SKM-1 treated with dmso at 0.1 percent for 144 hours (cell line): ENCODE measurements at regions not wholly inside any gene's neighbourhood (a gene's known extent, or its start where the extent isn't known, plus 50 kb on each side); places are given as distances from the start of the nearest gene placed in this dataset.
"Not testable (repeated sequence)": the region's sequence is repeated elsewhere in the genome, so short reads cannot be mapped to it uniquely, and the experiment has no call there.

ENCODE experiments used
- DNase-seq: peaks from one replicate; lab custom pipeline; 2025; ENCODE audit not compliant: unreplicated experiment; lab: John Stamatoyannopoulos, UW

- no peak for DNase-seq
Measured at GRCh38 chr1:41994195-41994894, 75.6 kb upstream of the HIVEP3 start.

- no peak for DNase-seq
Measured at GRCh38 chr1:41983451-41983850, 64.7 kb upstream of the HIVEP3 start.

- peak; percentile 2 for DNase-seq
Measured at GRCh38 chr1:41981796-41982195, 63.1 kb upstream of the HIVEP3 start.

- no peak for DNase-seq
Measured at GRCh38 chr1:41980827-41981653, 62.3 kb upstream of the HIVEP3 start.

- no peak for DNase-seq
Measured at GRCh38 chr1:41978986-41979385, 60.3 kb upstream of the HIVEP3 start.

- no peak for DNase-seq
Measured at GRCh38 chr1:41977326-41977725, 58.6 kb upstream of the HIVEP3 start.

- DNase-seq = no peak
Measured at GRCh38 chr1:41976671-41977070, 57.9 kb upstream of the HIVEP3 start.

- no peak for DNase-seq
Measured at GRCh38 chr1:41975850-41976569, 57.3 kb upstream of the HIVEP3 start.

GRCh38 chr1:41975121-41975520 is 56.4 kb upstream of the HIVEP3 start:
- DNase-seq = no peak

GRCh38 chr1:41968557-41968956 is 49.8 kb upstream of the HIVEP3 start:
- DNase-seq = not testable (repeated sequence)
